Astrocyte (in vitro differentiated cells and primary cell): ENCODE measurements at regions not wholly inside any gene's neighbourhood (a gene's known extent, or its start where the extent isn't known, plus 50 kb on each side); places are given as distances from the start of the nearest gene placed in this dataset.

Experiments
- DNase-seq: peaks from one replicate; pipeline ENCODE4 v3.0.0-alpha.2; 2010; ENCODE audit warnings: low read depth
- FAIRE-seq: peaks from 2 replicates; lab custom pipeline; 2011; peaks lifted over from hg19 to GRCh38; lab: Jason Lieb, UNC
- H2AFZ ChIP-seq: 2 replicates; pipeline ENCODE4 v1.6.0; 2012; ENCODE audit warnings: low read depth, low read length, inconsistent platforms
- H3K27ac ChIP-seq: 2 replicates; pipeline ENCODE4 v1.5.1; 2011; ENCODE audit warnings: low read depth, low read length, inconsistent platforms
- H3K27me3 ChIP-seq: 2 replicates; pipeline ENCODE4 v1.6.0; 2011; ENCODE audit warnings: low read length, inconsistent platforms; ENCODE audit not compliant: insufficient read depth
- H3K36me3 ChIP-seq: 2 replicates; pipeline ENCODE4 v1.5.1; 2011; ENCODE audit warnings: low read length, inconsistent platforms; ENCODE audit not compliant: insufficient read depth
- H3K4me1 ChIP-seq: 2 replicates; pipeline ENCODE4 v1.5.1; 2011; ENCODE audit warnings: low read length, inconsistent platforms; ENCODE audit not compliant: insufficient read depth
- H3K4me2 ChIP-seq: 2 replicates; pipeline ENCODE4 v1.6.0; 2012; ENCODE audit warnings: low read length, inconsistent platforms
- H3K4me3 ChIP-seq: 2 replicates; pipeline ENCODE4 v1.5.1; 2011; ENCODE audit warnings: low read depth, mild to moderate bottlenecking, low read length, inconsistent platforms; ENCODE audit not compliant: insufficient read depth
- H3K79me2 ChIP-seq: 2 replicates; pipeline ENCODE4 v1.6.0; 2012; ENCODE audit warnings: mild to moderate bottlenecking, low read length, inconsistent platforms; ENCODE audit not compliant: insufficient read depth
- H3K9ac ChIP-seq: 2 replicates; pipeline ENCODE4 v1.6.0; 2012; ENCODE audit warnings: mild to moderate bottlenecking, low read length, inconsistent platforms
- H3K9me3 ChIP-seq: 2 replicates; pipeline ENCODE4 v1.5.1; 2012; ENCODE audit warnings: low read depth, mild to moderate bottlenecking, low read length, inconsistent platforms; ENCODE audit not compliant: insufficient read depth
- H4K20me1 ChIP-seq: 2 replicates; pipeline ENCODE4 v1.6.0; 2012; ENCODE audit warnings: low read length, inconsistent platforms; ENCODE audit not compliant: insufficient read depth
- H3K27ac Mint-ChIP-seq: one replicate; pipeline ENCODE4 v1.8.0; 2021; ENCODE audit warnings: mild to moderate bottlenecking, mixed read lengths; ENCODE audit not compliant: unreplicated experiment
- H3K27me3 Mint-ChIP-seq: one replicate; pipeline ENCODE4 v1.8.0; 2021; ENCODE audit warnings: low read depth, mixed read lengths; ENCODE audit not compliant: unreplicated experiment
- H3K36me3 Mint-ChIP-seq: one replicate; pipeline ENCODE4 v1.8.0; 2021; ENCODE audit warnings: low read depth, mixed read lengths; ENCODE audit not compliant: unreplicated experiment
- H3K4me1 Mint-ChIP-seq: one replicate; pipeline ENCODE4 v1.8.0; 2021; ENCODE audit warnings: low read depth, mixed read lengths; ENCODE audit not compliant: unreplicated experiment
- H3K4me3 Mint-ChIP-seq: one replicate; pipeline ENCODE4 v1.8.0; 2021; ENCODE audit warnings: mild to moderate bottlenecking, moderate library complexity, mixed read lengths; ENCODE audit not compliant: unreplicated experiment
- H3K9me3 Mint-ChIP-seq: one replicate; pipeline ENCODE4 v1.8.0; 2021; ENCODE audit warnings: mild to moderate bottlenecking, mixed read lengths; ENCODE audit not compliant: unreplicated experiment
- EZH2 ChIP-seq: IDR thresholded peaks from 2 replicates; pipeline ENCODE4 v1.6.1; 2012; ENCODE audit warnings: mild to moderate bottlenecking, low read length, inconsistent platforms; ENCODE audit not compliant: insufficient read depth
- TF ChIP-seq, protein P1 (sequence below): IDR thresholded peaks from 2 replicates; pipeline ENCODE4 v1.5.1; 2011; ENCODE audit warnings: low read depth, mild to moderate bottlenecking, inconsistent platforms, low read length, moderate library complexity; ENCODE audit not compliant: insufficient read depth

DNA sequence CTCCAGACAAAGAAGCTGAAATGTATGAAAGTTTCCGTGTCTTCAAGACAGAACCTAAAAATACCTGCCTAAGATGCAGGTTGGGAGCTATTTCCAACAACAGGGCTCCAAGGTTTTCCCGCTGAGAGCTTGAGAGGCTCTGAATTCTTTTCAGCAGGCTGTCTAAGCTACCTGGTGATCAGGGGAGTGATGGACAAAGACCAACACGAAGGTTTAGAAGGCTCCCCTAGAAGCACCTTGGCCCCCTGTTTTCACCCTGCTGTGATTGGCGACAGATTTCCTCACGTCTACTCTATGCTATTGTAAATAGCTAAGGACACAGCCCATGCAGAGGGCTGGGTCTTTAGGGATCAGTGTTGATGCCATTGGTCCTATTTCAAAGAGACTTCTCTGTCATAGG lies 275.2 kb upstream of the SALL1 start:
- no peak overlapping the region for H2AFZ ChIP-seq
- no peak for FAIRE-seq
- no peaks in the 10 kb centered on the region for H3K27me3 ChIP-seq

DNA sequence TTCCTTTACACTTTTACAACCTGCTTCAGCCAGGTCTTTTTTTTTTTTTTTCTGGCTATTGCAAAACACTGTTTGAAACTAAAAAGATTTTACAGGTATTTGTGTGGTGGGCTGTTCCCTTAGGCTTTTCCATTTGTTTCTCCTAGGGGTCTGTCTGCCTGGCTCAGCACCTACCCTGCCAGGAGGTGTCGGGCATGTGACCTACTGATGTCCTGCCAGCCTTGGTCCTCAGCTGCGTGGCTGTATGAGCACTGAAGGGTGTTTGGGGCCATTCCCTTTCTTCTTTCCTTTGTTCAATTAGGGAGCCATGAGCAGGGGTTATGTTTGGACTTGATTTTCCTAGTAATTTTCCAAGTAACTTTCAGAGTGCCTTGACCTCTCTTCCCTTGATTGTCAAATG lies 269.2 kb upstream of the SALL1 start:
- Histone ChIP-seq H3K27ac (no peak overlapping the region), H3K9me3 (no peaks in the 10 kb centered on the region), H3K27me3 (no peaks in the 10 kb centered on the region), H3K4me2 (no peak overlapping the region), H2AFZ (no peak overlapping the region), H3K36me3 (no peaks in the 10 kb centered on the region), H3K79me2 (no peaks in the 10 kb centered on the region), H3K4me3 (no peak overlapping the region), H3K9ac (no peak overlapping the region), H3K4me1 (no peaks in the 10 kb centered on the region), H4K20me1 (no peaks in the 10 kb centered on the region)
- peaks cover 5% of the 10 kb centered on the region for H3K27me3 Mint-ChIP-seq
- H3K27ac Mint-ChIP-seq, result no peak overlapping the region
- no peaks in the 10 kb centered on the region for H3K9me3 Mint-ChIP-seq
- no peaks in the 10 kb centered on the region for H3K36me3 Mint-ChIP-seq
- H3K4me1 Mint-ChIP-seq, result no peaks in the 10 kb centered on the region
- DNase-seq, result no peak
- H3K4me3 Mint-ChIP-seq, result no peak overlapping the region
- FAIRE-seq, result no peak
- TF ChIP-seq, protein P1, sequence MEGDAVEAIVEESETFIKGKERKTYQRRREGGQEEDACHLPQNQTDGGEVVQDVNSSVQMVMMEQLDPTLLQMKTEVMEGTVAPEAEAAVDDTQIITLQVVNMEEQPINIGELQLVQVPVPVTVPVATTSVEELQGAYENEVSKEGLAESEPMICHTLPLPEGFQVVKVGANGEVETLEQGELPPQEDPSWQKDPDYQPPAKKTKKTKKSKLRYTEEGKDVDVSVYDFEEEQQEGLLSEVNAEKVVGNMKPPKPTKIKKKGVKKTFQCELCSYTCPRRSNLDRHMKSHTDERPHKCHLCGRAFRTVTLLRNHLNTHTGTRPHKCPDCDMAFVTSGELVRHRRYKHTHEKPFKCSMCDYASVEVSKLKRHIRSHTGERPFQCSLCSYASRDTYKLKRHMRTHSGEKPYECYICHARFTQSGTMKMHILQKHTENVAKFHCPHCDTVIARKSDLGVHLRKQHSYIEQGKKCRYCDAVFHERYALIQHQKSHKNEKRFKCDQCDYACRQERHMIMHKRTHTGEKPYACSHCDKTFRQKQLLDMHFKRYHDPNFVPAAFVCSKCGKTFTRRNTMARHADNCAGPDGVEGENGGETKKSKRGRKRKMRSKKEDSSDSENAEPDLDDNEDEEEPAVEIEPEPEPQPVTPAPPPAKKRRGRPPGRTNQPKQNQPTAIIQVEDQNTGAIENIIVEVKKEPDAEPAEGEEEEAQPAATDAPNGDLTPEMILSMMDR, result no peak
- TF ChIP-seq EZH2, result no peak

More for the DNA sequence above, 275.2 kb upstream of the SALL1 start:
- H4K20me1 ChIP-seq, result no peaks in the 10 kb centered on the region
- H3K36me3 Mint-ChIP-seq, result no peaks in the 10 kb centered on the region
- no peak overlapping the region for H3K27ac ChIP-seq
- H3K9ac ChIP-seq, result no peak overlapping the region
- H3K9me3 ChIP-seq, result no peaks in the 10 kb centered on the region
- TF ChIP-seq EZH2, result no peak
- TF ChIP-seq, protein P1, result no peak
- H3K4me3 Mint-ChIP-seq, result no peak overlapping the region
- H3K4me2 ChIP-seq, result no peak overlapping the region
- H3K27ac Mint-ChIP-seq, result no peak overlapping the region
- H3K9me3 Mint-ChIP-seq, result peaks cover 2% of the 10 kb centered on the region
- H3K4me1 Mint-ChIP-seq, result peaks cover 12% of the 10 kb centered on the region
- no peak for DNase-seq
- H3K36me3 ChIP-seq, result no peaks in the 10 kb centered on the region
- peaks cover 9% of the 10 kb centered on the region for H3K4me1 ChIP-seq
- no peak overlapping the region for H3K4me3 ChIP-seq
- peaks cover 16% of the 10 kb centered on the region for H3K27me3 Mint-ChIP-seq
- H3K79me2 ChIP-seq, result no peaks in the 10 kb centered on the region

DNA sequence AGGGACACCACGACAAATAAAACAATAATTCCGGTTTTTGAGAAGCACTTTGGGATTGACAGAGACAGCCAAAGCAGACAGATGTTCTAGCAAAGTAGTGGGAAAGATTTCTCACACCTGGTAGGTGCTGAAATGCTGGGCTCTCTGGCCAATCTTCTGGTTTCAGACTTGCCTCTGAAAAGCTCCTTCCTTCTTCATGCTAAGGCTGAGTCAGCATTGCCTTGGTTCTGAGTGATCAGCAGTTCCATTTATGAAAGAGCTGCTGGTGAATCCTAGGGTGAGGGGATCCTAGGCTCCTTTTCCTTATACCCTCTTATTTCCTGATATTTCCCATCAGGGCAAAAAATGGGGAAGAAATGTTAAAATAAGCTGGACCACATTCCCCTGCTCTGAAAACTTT lies 268.7 kb upstream of the SALL1 start:
- DNase-seq, result no peak
- H3K4me1 ChIP-seq, result no peaks in the 10 kb centered on the region
- no peaks in the 10 kb centered on the region for H3K36me3 ChIP-seq
- H3K27me3 ChIP-seq, result no peaks in the 10 kb centered on the region
- Mint-ChIP-seq H3K36me3 (no peaks in the 10 kb centered on the region), H3K27ac (no peak overlapping the region), H3K27me3 (peaks cover 2% of the 10 kb centered on the region), H3K4me1 (no peaks in the 10 kb centered on the region), H3K4me3 (no peak overlapping the region), H3K9me3 (no peaks in the 10 kb centered on the region)
- H3K4me3 ChIP-seq, result no peak overlapping the region
- no peak overlapping the region for H3K4me2 ChIP-seq
- no peak overlapping the region for H3K27ac ChIP-seq
- no peaks in the 10 kb centered on the region for H3K9me3 ChIP-seq
- H3K79me2 ChIP-seq, result no peaks in the 10 kb centered on the region
- no peak overlapping the region for H2AFZ ChIP-seq
- FAIRE-seq, result no peak
- H3K9ac ChIP-seq, result no peak overlapping the region
- H4K20me1 ChIP-seq, result no peaks in the 10 kb centered on the region
- TF ChIP-seq EZH2, result no peak
- TF ChIP-seq, protein P1, result no peak
